Spleen (tissue), 7 donors: ENCODE measurements at regions not wholly inside any gene's neighbourhood (a gene's known extent, or its start where the extent isn't known, plus 50 kb on each side); places are given as distances from the start of the nearest gene placed in this dataset.

Experiments used
- CTCF ChIP-seq, 11 experiments: fragments of 200-600 bp in 7 of 11; fragments of 450-650 bp in 4 of 11; sonication (generic) in 4 of 11; IDR thresholded peaks in 8 of 11; conservative IDR thresholded peaks in 3 of 11; 1 replicate in 7 of 11; 2 replicates in 4 of 11; pipeline versions ENCODE4 v1.4.0 to v1.8.0; 2016 to 2021; ENCODE audit warnings: antibody characterized with exemption in 11 of 11, inconsistent platforms in 4 of 11, mild to moderate bottlenecking in 1 of 11
- POLR2A ChIP-seq, 3 donors: fragments of 450-650 bp; IDR thresholded peaks; one replicate each; pipeline ENCODE4 v1.5.1; 2017; ENCODE audit warnings: antibody characterized with exemption in 3 of 3, mild to moderate bottlenecking in 1 of 3
- POLR2AphosphoS5 ChIP-seq, 3 donors: sonication (generic); formaldehyde crosslinking; IDR thresholded peaks; one replicate each; pipeline ENCODE4 v1.5.1; 2017; ENCODE audit warnings: antibody characterized with exemption in 3 of 3
- donor health status: DM: no; HTN: no; CAD: no; lungs with moderate emphysema.
- donor health status: DM: no; HTN: no; CAD: no.
- donor health status: DM: no; HTN: no; CAD: no.

DNA sequence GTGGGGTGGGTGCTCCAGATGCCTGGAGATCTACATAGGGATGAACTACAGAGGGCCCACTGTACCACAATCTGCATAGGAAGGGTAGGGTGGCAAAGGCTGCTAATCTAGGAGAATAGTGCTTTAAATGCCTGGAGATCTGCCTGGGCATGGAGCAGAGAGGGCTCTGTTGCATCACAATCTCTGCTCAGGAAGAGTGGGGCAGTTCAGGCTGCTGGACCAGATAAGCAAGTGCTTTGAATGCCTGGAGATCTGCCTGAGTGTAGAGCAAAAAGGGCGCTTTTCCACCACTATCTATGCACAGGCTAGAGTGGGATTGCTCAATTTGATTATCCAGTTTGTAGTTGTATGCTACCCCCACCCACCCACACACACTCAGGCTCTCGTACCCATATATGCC, 886.3 kb upstream of the SEL1L start:
- no peak for TF ChIP-seq CTCF (IDR thresholded peaks at IDR 0.05 in 8 of 11, conservative IDR thresholded peaks at IDR 0.05 in 3 of 11)
- no peak for TF ChIP-seq POLR2A (IDR thresholded peaks at IDR 0.05)
- no peak for TF ChIP-seq POLR2AphosphoS5 (IDR thresholded peaks at IDR 0.05)
